HG03097 (cell line): ENCODE measurements at regions not wholly inside any gene's neighbourhood (a gene's known extent, or its start where the extent isn't known, plus 50 kb on each side); places are given as distances from the start of the nearest gene placed in this dataset.

ENCODE experiments used
- ATAC-seq: cut with Tn5 transposase; IDR thresholded peaks from one replicate; pipeline ENCODE4 v1.9.1; 2021; ENCODE audit not compliant: unreplicated experiment, low FRiP score

DNA sequence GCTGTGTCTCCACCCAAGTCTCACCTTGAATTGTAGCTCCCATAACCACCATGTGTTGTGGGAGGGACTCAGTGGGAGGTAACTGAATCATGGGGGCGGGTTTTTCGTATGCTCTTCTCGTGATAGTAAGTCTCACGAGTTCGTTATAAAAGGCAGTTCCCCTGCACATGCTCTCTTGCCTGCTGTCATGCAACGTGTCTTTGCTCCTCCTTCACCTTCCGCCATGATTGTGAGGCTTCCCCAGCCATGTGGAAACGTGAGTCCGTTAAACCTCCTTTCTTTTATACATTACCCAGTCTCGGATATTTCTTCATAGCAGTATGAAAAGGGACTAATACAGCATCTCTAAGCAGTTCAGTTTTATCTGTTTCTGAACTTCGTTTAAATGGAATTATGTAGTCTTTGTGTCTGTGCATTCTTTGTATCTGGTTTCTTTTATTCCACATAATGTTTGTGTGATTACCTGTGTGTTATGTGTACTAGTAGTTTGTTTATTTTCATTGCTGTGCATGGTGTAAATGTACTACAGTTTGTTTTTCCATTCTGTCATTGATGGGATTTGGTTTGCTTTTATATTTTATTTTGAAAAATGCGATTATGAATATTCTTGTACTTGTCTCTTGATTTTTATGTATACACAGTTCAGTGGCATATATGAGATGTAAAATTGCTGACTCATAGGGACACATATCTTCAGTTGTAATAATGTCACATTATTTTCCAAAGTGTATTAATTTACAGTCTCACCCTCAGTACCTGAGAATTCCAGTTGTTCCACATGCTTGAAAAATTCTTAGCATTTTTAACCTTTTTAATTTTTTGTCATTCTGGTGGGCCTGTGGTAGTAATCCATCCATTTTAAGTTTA, 304.9 kb downstream of the GBA3 start:
- no peak for ATAC-seq

DNA sequence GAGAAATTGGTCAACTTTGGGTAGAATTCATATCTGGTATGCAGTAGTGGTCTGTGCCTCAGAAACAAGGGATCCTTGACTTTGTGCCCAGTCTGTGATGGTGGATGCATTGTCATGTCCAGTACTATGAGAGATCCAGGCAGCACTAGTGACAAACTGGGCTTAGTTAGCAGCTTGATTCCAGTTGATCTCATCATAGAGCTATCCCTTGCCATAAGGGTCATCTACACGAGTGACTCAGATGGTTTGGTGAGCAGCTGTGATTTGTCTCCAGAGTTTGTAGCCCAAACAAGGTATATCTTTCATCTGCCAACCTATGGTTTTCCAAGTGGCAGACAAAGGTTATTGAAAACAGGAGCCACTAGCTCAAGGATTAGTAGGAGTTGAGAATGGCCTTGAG, 298.8 kb downstream of the GBA3 start:
- ATAC-seq = no peak

DNA sequence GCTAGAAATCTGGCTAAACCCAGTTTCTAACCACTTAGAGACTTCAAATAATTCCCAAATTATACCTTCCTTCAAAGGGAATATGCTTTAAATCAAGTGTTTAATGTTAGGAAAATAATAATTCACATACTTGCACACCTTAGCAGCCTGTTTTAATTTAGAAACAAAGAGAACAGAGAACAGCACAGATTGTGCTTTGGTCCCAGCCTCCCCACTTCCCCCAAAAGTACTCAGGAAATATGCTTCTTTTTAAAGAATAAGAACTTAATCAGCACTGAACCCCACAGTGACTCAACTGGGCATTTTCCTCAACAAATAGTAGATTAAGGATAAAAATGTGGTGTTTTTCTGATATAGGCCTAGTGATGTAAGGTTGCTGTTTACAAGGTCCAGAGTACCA, 295.8 kb downstream of the GBA3 start:
- no peak for ATAC-seq

DNA sequence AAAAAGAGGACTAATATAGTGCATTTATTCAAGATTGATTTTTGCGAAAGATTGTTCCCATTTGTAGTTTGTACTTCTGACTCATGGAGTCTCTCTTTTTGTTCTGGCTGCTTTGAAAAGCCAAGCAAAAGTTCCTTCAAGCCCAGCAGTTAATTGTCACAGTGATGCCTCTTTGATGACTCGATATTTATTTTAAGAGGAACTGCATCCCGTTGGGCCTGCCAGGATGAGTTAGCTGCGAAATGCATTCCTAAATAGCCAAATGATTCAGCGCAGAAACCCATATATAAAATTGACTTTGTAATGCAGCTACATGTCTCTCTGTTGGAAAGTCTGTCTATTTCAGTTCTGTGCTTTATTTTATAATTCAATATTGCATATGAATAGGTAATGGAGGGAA, 295.1 kb downstream of the GBA3 start:
- no peak for ATAC-seq

DNA sequence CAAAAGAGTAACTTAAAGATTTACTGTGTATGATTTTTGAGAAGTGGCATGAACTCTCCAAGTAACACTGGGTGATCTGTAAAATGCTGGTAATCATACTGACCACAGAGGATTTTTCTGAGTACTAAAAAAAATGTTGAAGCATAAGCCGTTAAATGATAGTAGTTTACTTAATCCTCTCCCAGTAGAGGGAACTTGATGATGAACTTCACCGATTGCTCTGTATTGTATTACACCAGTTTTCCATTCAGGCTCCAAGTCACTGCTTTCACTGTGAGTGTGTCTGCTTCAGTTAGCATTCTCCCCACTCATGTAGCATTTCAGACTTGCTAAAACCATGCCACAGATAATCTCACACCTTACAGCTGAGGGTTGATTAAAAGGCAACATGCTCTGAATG, 294.1 kb downstream of the GBA3 start:
- no peak for ATAC-seq

DNA sequence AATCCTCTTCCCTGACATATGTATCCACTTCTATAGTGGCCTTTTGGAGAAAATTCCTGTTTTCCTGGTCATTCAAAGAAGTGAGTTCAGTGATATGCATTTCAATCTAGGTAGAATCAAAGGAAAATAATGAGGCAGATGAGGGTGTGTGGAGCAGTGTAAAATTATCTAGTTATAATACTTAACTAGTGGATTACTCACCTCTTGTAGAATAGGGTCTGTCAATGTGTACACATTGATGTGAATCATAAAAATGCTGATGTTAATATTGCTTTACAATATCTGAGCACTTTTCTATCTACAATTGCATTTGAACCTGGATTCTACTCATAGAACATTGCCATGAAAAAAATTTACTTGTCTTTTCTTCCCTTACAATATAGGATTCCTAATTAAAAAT, 293.5 kb downstream of the GBA3 start:
- ATAC-seq = no peak

DNA sequence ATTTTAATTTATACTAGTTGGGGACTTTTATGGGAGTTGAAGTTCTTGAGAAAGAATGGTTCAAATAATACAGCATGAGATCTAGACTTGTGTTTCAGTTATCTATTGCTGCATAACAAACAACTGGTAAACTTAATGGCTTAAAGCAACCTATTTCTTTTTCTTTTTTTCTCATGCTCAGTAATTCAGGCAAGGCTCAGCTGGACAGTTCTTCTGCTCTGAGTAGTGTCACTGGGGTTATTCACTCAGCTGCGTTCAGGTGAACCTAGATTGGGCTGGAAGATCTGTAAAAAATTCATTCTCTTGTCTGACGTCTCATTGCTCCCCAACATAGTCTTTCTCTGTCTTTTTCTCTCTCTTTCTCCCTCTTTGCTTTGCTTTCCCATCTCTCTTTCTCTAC, 291.7 kb downstream of the GBA3 start:
- no peak for ATAC-seq

DNA sequence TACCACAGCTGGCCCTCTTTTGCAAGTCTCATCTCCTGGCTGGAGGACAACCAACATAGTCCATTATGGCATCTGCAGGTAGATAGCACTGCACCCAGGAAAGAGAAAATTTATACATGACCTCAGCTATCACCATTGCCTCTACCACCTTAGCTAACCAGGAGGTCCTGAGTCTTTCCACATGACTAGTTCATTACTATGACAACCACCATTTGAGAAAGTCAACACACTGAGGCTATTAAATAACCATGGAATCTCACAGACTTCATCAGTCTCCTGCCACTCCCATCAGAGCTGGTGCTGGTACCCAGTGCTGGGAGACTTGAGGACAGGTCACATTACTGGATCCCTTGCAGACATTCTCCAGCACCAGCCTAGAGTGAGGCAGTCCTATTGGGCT, 285.9 kb downstream of the GBA3 start:
- no peak for ATAC-seq

DNA sequence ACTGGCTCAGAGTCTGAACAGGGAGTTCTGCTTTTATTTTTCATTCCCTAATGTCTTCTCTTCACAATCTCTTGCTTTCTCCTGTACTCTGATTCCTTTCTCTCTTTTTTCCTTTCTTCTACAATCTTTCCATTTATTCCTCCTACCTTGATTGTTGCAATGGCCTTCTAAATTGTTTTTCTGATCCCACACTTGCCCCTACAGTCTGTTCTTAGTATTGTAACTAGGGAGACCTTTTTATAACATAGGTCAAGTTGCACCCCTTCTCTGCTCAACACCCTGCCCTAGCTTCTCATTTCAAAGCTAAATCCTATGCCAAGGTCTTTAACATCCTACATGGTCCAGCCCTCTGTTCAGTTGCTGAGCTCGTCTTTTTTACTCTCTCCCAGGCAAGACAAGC, 277.9 kb downstream of the GBA3 start:
- no peak for ATAC-seq

DNA sequence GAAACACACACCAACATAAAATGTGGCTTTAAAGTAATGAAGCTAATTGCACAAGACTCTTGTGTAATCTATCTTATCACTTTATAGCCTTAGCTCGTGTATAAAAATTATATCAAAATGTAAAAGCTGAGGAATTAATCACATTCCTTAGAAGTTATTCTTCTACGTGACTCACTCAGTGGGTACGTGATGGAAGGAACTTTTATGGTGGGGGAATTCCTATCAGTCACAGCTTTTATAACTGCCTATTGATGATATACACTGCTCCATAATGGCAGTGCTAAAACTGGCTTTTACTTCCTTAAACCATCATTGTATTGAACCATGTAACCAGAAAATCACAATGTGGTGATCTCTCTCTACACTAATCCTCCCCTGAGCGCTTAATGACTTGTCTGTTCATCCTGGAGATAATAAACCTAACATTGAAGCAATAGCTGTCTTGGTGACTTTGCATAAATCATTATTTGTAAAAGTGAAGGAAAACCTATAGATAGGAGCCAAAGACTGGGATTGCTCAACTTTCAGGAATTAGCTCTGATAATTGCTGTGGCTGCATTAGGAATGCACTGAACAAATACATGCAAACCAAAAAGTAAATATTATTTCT, 276.7 kb downstream of the GBA3 start:
- no peak for ATAC-seq

DNA sequence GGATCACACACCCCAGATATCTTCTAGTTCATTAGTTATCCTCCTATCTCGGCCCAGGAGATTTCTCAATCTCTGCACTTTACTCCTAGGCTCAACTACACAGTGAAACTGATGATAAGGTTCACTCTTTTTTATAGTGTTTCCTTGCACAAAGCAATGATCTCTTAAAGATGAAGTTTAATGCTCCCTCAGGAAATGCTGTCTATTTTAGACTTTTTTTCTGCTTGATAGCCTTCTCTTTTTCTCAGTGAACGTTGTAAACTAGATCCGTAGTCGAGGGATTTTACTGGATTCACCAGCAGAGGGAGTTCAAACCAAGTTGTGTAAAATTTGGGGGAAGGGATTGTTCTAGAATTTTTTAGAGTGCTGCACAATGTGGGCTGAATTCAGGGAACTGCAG, 269.6 kb downstream of the GBA3 start:
- ATAC-seq = no peak

DNA sequence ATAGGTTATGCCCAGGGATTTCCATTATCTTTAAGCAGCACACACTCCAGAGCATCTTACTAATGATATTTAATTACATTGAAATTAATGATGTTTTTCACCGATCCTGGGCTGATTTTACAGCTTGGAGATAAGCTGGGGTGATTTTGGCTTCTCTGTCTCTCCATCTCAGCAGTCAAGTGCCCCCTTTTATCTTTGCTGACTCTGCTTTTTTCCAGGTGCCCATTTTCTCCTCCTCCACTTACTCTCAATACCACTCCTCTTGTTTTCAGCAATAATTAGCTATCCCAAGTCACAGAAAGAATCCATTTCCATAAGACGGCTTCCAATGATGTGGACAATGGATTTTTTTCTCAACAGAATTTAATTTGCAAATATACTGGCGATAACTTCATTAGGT, 266.7 kb downstream of the GBA3 start:
- ATAC-seq = no peak

DNA sequence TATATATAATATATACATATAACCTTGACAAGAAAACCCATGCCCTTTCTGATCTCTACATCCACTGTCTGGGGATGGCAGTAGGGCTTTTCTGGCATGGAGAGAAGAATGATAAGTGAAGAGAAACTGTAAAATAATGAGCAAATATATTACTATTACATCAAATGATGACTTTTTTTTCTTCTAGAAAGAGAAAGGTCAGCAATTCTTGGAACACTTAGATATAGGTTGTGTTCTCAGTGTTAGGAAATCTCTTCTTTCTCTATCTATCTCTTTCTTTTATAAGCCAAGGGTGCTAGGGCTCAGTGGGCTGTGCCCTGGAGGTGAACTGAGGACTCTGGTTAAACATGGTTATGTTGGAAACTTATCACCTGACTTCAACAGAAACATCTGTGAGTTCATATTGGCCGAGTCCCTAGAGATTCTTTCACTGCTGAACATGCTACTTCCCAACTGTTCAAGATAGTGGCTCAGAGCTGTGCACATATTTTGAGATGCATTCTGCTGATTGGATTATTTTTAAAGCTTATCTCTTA, 265.1 kb downstream of the GBA3 start:
- ATAC-seq = no peak

DNA sequence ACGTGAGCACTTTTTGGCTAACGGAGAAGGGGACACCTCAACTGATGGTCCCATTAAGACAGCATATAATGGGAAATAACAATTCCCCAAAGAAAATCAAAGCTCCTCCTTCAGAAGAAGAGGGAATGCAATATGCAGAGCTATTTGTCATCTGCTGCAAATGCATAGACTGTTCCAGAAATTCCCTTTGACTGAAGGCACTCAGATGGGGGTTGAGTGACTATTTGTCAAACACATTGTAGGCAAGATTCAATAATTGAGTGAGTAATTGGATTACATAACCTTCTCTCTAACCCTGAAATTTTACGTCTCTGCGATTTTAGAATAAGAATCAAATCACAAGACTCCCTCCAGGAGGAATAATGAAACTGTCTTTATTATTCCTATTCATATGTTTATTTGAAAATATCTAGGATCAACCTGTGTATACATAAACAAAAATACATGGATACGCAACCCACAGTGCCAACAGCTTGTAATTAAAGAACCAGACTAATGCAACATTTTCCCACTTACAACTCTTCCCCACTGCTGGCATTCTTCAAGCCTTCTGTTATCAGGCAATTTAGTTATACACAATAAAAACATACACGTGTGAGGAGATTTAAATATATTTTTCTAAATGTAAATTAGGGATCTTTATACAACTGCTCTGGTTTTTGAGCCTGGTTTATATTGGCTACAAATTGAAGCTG, 256.6 kb downstream of the GBA3 start:
- no peak for ATAC-seq

DNA sequence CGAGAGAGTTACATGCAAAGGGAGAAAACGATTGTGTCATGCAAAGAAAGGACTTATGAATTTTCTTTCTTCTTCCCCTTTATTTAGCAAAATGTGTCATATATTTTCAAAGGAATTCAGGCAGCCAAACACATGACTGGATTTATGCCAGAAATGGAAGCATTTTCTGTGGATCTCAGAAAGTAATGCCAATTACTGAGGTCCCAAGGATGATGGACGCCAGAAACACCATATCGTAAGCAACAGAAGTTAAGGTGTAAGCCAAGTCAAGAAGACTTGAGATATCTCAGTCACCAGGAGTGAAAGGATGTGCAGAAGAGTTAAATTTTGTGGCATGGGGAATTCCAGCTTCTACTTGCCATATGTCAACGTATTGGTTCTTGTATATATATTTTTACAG, 255.1 kb downstream of the GBA3 start:
- no peak for ATAC-seq

DNA sequence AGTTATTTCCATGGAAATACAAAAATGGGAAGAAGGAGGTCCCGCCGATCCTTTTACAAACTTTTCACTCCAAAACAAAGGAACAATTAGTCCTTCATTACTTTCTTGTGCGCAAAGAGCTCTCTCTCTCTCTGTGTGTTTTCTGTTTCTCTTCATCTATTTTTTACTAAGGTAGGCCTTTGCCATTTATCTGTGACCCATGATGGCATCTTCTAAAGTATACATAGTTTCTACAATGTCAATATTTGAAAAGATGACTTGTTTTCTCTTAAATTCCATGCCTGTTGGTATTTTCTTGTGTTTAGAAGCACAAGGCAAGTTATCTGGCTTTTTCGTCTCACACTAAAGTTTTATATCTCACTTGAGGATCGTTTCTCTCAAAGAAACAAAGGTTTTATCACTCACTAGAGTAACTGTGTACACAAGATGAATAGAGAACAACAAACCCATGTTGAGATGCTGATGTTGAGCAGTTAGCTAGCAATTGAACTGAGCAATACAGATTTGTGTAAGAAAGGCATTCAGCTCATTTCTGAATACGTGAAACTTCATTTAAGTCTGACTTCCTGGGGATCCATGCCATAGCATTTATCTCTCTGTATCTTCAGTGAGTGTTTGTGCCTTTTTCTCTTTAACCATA, 250.3 kb downstream of the GBA3 start:
- no peak for ATAC-seq

DNA sequence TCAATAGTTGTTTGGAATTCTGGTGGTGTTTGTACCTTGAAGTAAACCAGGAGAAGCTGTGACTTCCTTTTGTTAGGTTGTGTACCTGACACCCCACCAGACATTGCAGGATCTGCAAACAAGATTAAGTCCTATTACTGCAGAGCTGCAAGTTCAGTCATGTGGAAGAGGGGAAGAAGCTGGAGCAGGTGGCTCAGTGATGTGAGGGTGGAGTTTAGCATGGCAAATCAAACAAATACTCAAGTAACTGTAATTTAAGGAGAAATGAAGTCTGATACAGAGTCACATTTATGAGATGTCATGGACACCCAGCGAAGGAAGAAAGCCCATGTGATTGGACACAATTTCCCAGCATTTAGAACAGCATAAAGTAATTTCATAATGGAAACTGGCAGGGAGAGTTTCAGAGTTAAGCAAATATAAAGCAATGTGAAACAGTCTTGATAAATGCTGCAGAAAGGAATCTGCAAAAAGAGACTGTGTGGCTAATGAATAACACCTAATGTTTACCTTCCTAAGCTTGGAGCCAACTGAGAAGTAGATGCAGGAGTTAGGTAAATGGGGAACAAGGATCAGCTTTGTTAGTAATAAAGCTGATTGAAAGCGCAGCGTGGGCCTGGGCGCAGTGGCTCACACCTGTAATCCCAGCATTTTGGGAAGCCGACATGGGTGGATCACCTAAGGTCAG, 249.1 kb downstream of the GBA3 start:
- no peak for ATAC-seq

DNA sequence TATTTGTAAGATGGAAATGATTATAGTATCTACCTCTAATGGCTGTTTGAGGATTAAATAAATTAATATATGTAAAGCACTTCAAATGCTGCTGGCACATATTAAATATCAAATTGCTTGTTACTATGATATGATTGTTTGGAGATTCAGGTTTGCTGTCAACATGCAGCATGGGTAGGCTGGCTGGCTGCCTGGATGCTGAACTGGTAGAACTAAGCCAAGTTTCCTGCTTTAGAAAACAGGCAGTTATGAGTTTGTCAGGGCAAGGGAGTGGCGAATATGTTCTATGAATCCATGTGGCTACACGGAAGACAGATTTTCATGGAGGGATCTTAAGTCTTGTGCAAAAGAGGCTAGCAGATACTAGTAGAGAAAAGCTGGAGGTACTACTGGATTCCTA, 239.6 kb downstream of the GBA3 start:
- ATAC-seq = no peak

DNA sequence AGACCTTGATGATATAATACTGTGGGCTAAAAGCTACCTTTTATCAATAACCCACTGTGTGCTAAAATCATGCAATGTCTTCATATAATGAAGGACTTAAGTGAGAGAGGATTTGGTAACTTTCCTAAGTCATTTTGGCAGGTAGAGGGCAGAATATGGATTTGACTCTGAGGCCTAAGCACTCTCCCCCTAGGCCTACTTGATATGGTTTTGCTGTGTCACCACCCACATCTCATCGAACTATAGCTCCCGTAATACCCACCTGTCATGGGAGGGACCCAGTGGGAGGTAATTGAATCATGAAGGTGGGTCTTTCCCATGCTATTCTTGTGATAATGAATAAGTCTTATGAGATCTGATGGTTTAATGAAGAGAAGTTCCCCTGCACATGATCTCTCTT, 229.7 kb downstream of the GBA3 start:
- ATAC-seq = no peak

DNA sequence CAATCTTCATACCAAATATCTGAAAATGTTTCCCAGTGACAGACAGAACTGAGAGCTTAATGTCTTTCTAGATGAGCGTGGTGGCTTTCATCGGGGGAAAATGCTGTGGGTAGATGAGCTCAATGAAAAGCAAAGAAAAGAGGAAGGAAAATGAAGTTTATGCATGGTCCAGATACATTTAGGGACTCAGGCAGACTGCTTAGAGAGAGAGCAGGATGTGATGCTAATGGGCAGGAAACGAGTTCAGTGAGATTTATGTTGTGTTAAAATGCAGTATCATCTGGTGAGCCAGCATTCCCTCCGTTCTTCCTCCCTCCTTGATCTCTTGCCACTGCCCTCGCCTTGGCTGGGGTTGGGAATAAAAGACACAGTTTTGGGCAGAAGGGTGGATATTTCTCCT, 229.2 kb downstream of the GBA3 start:
- ATAC-seq = no peak

DNA sequence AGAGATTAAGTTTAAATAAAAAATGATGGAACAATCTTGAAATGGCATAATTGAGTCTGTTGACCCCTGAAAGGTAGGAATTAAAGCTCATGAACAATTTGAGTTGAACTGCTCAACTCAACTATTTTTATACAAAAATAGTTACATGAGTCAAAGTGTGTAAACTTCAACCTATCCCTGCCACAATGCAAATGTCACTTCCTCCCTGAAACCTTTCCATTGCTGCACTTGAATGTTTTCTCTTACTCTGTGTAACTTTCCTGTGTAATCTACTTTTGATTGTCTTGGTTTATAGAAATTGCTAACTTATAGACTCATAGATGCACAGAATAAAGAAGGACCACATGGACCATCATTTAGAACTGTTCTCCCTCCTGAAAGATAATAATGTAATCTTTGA, 218.5 kb downstream of the GBA3 start:
- ATAC-seq = no peak
